ENCODE measurements at regions not wholly inside any gene's neighbourhood (a gene's known extent, or its start where the extent isn't known, plus 50 kb on each side); places are given as distances from the start of the nearest gene placed in this dataset.

DNA sequence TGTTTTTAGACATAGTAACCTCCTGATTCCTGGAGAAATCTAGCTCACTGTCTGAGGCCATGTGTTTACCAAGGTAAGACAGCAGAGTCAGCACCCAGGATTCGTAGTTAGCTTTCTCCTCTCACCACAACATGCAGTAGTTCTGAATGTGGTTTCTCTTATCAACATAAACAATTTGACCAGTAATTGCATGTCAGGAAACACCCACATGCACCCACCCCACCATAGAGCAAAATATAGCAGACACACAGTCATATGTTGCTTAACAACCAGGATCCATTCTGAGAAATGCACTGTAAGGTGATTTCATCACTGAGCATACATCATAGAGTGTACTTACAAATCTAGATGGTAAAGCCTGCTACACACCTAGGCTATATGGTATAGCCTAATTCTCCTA, 1004.0 kb downstream of the ANKRD7 start:
- DNase-seq (no peak), ATAC-seq (no peak)
- no peak for TF ChIP-seq POLR2A (IDR thresholded peaks at IDR 0.05)
- TF ChIP-seq CTCF (IDR thresholded peaks at IDR 0.05) = no peak
- no peaks in the 10 kb centered on the region for H3K4me1 ChIP-seq
- no peaks in the 10 kb centered on the region for H3K36me3 ChIP-seq
- H3K27me3 ChIP-seq = no peaks in the 10 kb centered on the region
- no peak overlapping the region for H3K4me3 ChIP-seq
- 69 to 92% (median 74%) methylated on average over 1 of the region's 1 CpG for WGBS, 4 donors
- H3K9me3 ChIP-seq = peaks cover 0 to 7% (median 0%) of the 10 kb centered on the region in 12 donors
- intact Hi-C loops (cut with DNase I) = no loop called here
- H3K27ac ChIP-seq = no peak overlapping the region

DNA sequence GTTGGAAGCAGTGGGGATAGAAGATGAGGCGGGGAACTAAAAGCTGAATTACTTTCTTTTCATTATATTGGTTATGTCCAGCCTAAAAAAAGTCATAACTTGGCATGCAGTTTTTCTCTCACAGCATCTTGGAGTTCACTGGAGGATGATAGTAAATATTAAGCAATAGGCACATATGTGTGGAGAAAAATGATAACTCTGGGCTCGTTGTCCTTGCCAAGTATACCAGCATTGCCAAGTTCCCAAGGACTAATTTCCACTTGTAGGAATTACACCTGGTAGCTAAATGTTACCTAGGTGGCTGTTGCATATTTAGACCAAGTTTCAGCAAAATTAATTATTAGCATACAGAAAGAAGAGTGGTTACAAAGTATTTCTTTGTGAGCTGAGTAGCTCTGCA, 1007.6 kb downstream of the ANKRD7 start:
- ATAC-seq (no peak), DNase-seq (no peak)
- intact Hi-C loops (cut with DNase I) = no loop called here
- Histone ChIP-seq H3K27me3 (no peaks in the 10 kb centered on the region), H3K36me3 (no peaks in the 10 kb centered on the region), H3K27ac (no peak overlapping the region), H3K4me1 (no peaks in the 10 kb centered on the region), H3K9me3 (no peaks in the 10 kb centered on the region), H3K4me3 (no peak overlapping the region)
- TF ChIP-seq CTCF (IDR thresholded peaks at IDR 0.05) (no peak), POLR2A (IDR thresholded peaks at IDR 0.05) (no peak)
- 71 to 78% (median 78%) methylated on average over 2 of the region's 2 CpGs for WGBS, 4 donors

DNA sequence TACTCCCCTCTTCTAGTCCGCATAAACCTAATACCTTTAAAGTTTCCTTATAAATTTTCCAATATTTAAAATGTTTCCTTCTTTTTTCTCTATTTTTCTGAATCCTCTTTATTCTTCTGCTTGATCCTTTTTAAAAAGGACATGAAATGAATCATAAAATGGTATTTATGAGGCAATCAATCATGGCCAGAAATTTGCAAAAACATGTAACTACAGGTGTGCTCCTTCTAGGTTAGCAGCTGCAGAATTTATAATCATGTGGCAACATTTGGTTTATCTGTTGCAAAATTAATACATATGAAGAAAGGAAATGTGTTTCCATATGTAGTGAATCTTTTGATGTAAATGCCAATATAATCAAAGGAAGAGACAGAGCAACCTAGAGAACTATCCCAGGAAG, 1008.5 kb downstream of the ANKRD7 start:
- DNase-seq (no peak), ATAC-seq (no peak)
- no peak overlapping the region for H3K4me3 ChIP-seq
- no peaks in the 10 kb centered on the region for H3K36me3 ChIP-seq
- 91 to 93% (median 93%) methylated on average over 1 of the region's 1 CpG for WGBS, 4 donors
- intact Hi-C loops (cut with DNase I) = no loop called here
- no peaks in the 10 kb centered on the region for H3K27me3 ChIP-seq
- TF ChIP-seq POLR2A (IDR thresholded peaks at IDR 0.05) (no peak), CTCF (IDR thresholded peaks at IDR 0.05) (no peak)
- no peak overlapping the region for H3K27ac ChIP-seq
- no peaks in the 10 kb centered on the region for H3K9me3 ChIP-seq
- H3K4me1 ChIP-seq = no peaks in the 10 kb centered on the region

GRCh38 chr7:119252962-119253361, 1020.0 kb upstream of the KCND2 start:
- DNase-seq (no peak), ATAC-seq (no peak)
- Histone ChIP-seq H3K27ac (no peak overlapping the region), H3K36me3 (no peaks in the 10 kb centered on the region), H3K9me3 (no peaks in the 10 kb centered on the region), H3K27me3 (no peaks in the 10 kb centered on the region), H3K4me3 (no peak overlapping the region), H3K4me1 (no peaks in the 10 kb centered on the region)
- intact Hi-C loops (cut with DNase I) = no loop called here
- no peak for TF ChIP-seq CTCF (IDR thresholded peaks at IDR 0.05)
- TF ChIP-seq POLR2A (IDR thresholded peaks at IDR 0.05) = no peak

Measured in heart left ventricle (tissue), 16 donors.